T-cell (primary cell): ENCODE measurements at regions not wholly inside any gene's neighbourhood (a gene's known extent, or its start where the extent isn't known, plus 50 kb on each side); places are given as distances from the start of the nearest gene placed in this dataset.

Source experiments
- ATAC-seq, 4 experiments: fragments of 200-7000 bp in 3 of 4; fragments of 150-1000 bp in 1 of 4; cut with Tn5 transposase; replicated peaks in 1 of 4; 1 replicate in 3 of 4; 2 replicates in 1 of 4; pipeline ENCODE4 v1.10.0; 2021; ENCODE audit warnings: moderate library complexity in 3 of 4, mild to moderate bottlenecking in 2 of 4, moderate number of reproducible peaks in 1 of 4
- CTCF ChIA-PET, 2 donors: fragments of 300-600 bp; sonication (Branson Sonifier 250); formaldehyde crosslinking; loops; one replicate each; lab custom pipeline; 2022; ENCODE audit warnings: antibody characterized with exemption in 2 of 2; lab: Charles Lee
- POLR2A ChIA-PET, 2 donors: fragments of 300-600 bp; sonication (Branson Sonifier 250); formaldehyde crosslinking; loops; one replicate each; lab custom pipeline; 2022; ENCODE audit warnings: antibody characterized with exemption in 2 of 2; lab: Charles Lee
- DNase-seq, 35 experiments: peaks; one replicate each; pipeline versions ENCODE4 v3.0.0 to v3.0.0-alpha.2; 2013 to 2023
- H3K27ac ChIP-seq: one replicate; pipeline ENCODE4 v1.5.1; 2013; ENCODE audit warnings: low read length
- H3K27me3 ChIP-seq, 2 experiments: replicated peaks in 1 of 2; 1 replicate in 1 of 2; 2 replicates in 1 of 2; pipeline versions ENCODE4 v1.6.1 to v1.7.0; 2013; ENCODE audit warnings: low read length in 1 of 2, mixed read lengths in 1 of 2; ENCODE audit not compliant: control insufficient read depth in 2 of 2, insufficient read depth in 2 of 2; ENCODE audit errors: extremely low read depth in 1 of 2
- H3K36me3 ChIP-seq, 2 donors: 1 replicate in 1 of 2; 2 replicates in 1 of 2; pipeline versions ENCODE4 v1.6.1 to v1.7.0; 2013; ENCODE audit warnings: low read length in 1 of 2; ENCODE audit not compliant: control insufficient read depth in 2 of 2, insufficient read depth in 1 of 2; ENCODE audit errors: extremely low read depth in 1 of 2
- H3K4me1 ChIP-seq, 2 experiments: 1 replicate in 1 of 2; 2 replicates in 1 of 2; pipeline versions ENCODE4 v1.6.1 to v1.7.0; 2013; ENCODE audit warnings: low read length in 2 of 2, mixed read lengths in 1 of 2; ENCODE audit not compliant: insufficient read depth in 2 of 2, control insufficient read depth in 1 of 2; ENCODE audit errors: extremely low read depth in 1 of 2
- H3K4me3 ChIP-seq, 2 donors: 1 replicate in 1 of 2; 2 replicates in 1 of 2; pipeline versions ENCODE4 v1.5.1 to v1.7.0; 2013; ENCODE audit warnings: mild to moderate bottlenecking in 2 of 2, low read length in 1 of 2, moderate library complexity in 1 of 2; ENCODE audit not compliant: control insufficient read depth in 1 of 2; ENCODE audit errors: extremely low read depth in 1 of 2
- H3K9me3 ChIP-seq: 2 replicates; pipeline ENCODE4 v1.7.0; 2013
- H3K27ac Mint-ChIP-seq, 2 donors: one replicate each; pipeline ENCODE4 v1.8.0; 2020 to 2021; ENCODE audit warnings: mild to moderate bottlenecking in 2 of 2, mixed read lengths in 2 of 2
- H3K27me3 Mint-ChIP-seq, 2 donors: one replicate each; pipeline ENCODE4 v1.8.0; 2021 to 2022; ENCODE audit warnings: mixed read lengths in 2 of 2
- H3K36me3 Mint-ChIP-seq: one replicate; pipeline ENCODE4 v1.8.0; 2021; ENCODE audit warnings: mixed read lengths
- H3K4me1 Mint-ChIP-seq, 3 donors: one replicate each; pipeline ENCODE4 v1.8.0; 2020 to 2022; ENCODE audit warnings: mixed read lengths in 3 of 3, mild to moderate bottlenecking in 1 of 3
- H3K4me3 Mint-ChIP-seq, 3 donors: one replicate each; pipeline ENCODE4 v1.8.0; 2020 to 2022; ENCODE audit warnings: mild to moderate bottlenecking in 3 of 3, mixed read lengths in 3 of 3, moderate library complexity in 3 of 3
- H3K9me3 Mint-ChIP-seq, 3 donors: one replicate each; pipeline ENCODE4 v1.8.0; 2020 to 2022; ENCODE audit warnings: mixed read lengths in 3 of 3
- WGBS: methylation state at CpG from one replicate; pipeline ENCODE4 v1.1.5; 2013; ENCODE audit warnings: missing lambda C conversion rate; ENCODE audit not compliant: insufficient coverage; 5-methylcytosine and 5-hydroxymethylcytosine counted together

GRCh38 chr2:18977409-18977808 lies 381.0 kb downstream of the OSR1 start:
- ChIA-PET POLR2A (no interaction called here), CTCF (no interaction called here)
- Mint-ChIP-seq H3K36me3 (peaks cover 7% of the 10 kb centered on the region), H3K27me3 (no peaks in the 10 kb centered on the region), H3K27ac (no peak overlapping the region), H3K9me3 (peaks cover 0 to 7% (median 0%) of the 10 kb centered on the region in 3 donors), H3K4me3 (no peak overlapping the region), H3K4me1 (no peaks in the 10 kb centered on the region)
- WGBS, result 50% methylated on average over 1 of the region's 3 CpGs
- Histone ChIP-seq H3K27me3 (no peaks in the 10 kb centered on the region), H3K4me1 (no peaks in the 10 kb centered on the region), H3K27ac (no peak overlapping the region), H3K36me3 (no peaks in the 10 kb centered on the region), H3K4me3 (no peak overlapping the region), H3K9me3 (no peaks in the 10 kb centered on the region)
- no peak for DNase-seq
- no peak for ATAC-seq

GRCh38 chr2:18976168-18976961 lies 382.1 kb downstream of the OSR1 start:
- Histone ChIP-seq H3K4me3 (no peak overlapping the region), H3K27ac (no peak overlapping the region), H3K27me3 (no peaks in the 10 kb centered on the region), H3K4me1 (no peaks in the 10 kb centered on the region), H3K9me3 (no peaks in the 10 kb centered on the region), H3K36me3 (no peaks in the 10 kb centered on the region)
- Mint-ChIP-seq H3K4me1 (no peaks in the 10 kb centered on the region), H3K4me3 (no peak overlapping the region), H3K9me3 (peaks cover 0 to 7% (median 0%) of the 10 kb centered on the region in 3 donors), H3K27ac (no peak overlapping the region), H3K36me3 (peaks cover 7% of the 10 kb centered on the region), H3K27me3 (no peaks in the 10 kb centered on the region)
- no peak for ATAC-seq
- ChIA-PET POLR2A (interaction anchor here in 1 of 2 donors (0.6 kb wide), 1 partner anchor 87 kb away, joined by 3 read pairs; no protein-coding TSS in a partner anchor), CTCF (no interaction called here)
- no peak for DNase-seq
- WGBS, result 73% methylated on average over 4 of the region's 14 CpGs

DNA sequence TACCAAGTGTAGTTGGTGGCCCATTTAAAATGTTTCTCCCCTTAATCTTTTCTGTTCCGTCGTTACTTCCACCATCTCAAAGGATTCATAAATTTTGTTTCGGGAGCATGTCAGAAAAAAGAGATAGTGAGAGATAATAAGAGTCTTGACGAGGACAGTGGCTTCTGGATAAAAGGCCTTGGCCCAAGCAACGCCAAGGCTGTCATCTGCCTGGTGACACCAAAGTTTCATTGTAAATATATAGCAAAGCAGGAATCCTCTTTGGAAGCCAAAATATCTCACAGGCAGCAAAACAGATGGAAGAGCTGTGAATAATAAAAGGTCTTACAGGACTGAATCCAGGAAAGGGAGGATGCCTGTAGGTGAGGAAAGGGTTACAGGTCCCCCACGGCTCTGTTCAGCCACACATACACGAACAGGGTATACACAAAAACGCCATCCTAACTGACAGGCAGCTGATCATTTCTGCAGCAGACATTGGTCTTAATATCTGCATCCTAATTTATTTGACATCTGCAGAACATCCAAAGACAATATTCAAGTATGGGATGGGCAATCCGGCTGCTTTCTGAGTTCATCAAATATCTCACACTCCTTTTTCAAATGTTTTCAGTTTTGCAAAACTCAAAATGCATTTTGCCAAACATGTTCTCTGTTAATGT lies 382.8 kb downstream of the OSR1 start:
- Histone ChIP-seq H3K4me3 (no peak overlapping the region), H3K27me3 (no peaks in the 10 kb centered on the region), H3K9me3 (no peaks in the 10 kb centered on the region), H3K4me1 (no peaks in the 10 kb centered on the region), H3K27ac (no peak overlapping the region), H3K36me3 (no peaks in the 10 kb centered on the region)
- ChIA-PET CTCF (no interaction called here), POLR2A (interaction anchor here in 1 of 2 donors (0.6 kb wide), 1 partner anchor 88 kb away, joined by 3 read pairs; no protein-coding TSS in a partner anchor)
- Mint-ChIP-seq H3K36me3 (peaks cover 7% of the 10 kb centered on the region), H3K27ac (no peak overlapping the region), H3K9me3 (peaks cover 0 to 7% (median 0%) of the 10 kb centered on the region in 3 donors), H3K27me3 (no peaks in the 10 kb centered on the region), H3K4me1 (no peaks in the 10 kb centered on the region), H3K4me3 (no peak overlapping the region)
- DNase-seq, result no peak
- ATAC-seq, result no peak
- 57% methylated on average over 3 of the region's 9 CpGs for WGBS

- H3K27ac Mint-ChIP-seq, result no peak overlapping the region
- H3K27me3 ChIP-seq, result no peaks in the 10 kb centered on the region
- no peaks in the 10 kb centered on the region for H3K4me1 ChIP-seq
- no peaks in the 10 kb centered on the region for H3K27me3 Mint-ChIP-seq
- no peaks in the 10 kb centered on the region for H3K4me1 Mint-ChIP-seq
- no peak overlapping the region for H3K4me3 ChIP-seq
- H3K36me3 ChIP-seq, result no peaks in the 10 kb centered on the region
- peaks cover 0 to 12% (median 0%) of the 10 kb centered on the region in 3 donors for H3K9me3 Mint-ChIP-seq
- DNase-seq (no peak), ATAC-seq (no peak)
- no peaks in the 10 kb centered on the region for H3K9me3 ChIP-seq
- no peak overlapping the region for H3K4me3 Mint-ChIP-seq
- CTCF ChIA-PET, result no interaction called here
- POLR2A ChIA-PET, result no interaction called here
- H3K27ac ChIP-seq, result no peak overlapping the region
- H3K36me3 Mint-ChIP-seq, result peaks cover 7% of the 10 kb centered on the region
Measured at GRCh38 chr2:18971628-18972027, 382.3 kb upstream of the NT5C1B start.

DNA sequence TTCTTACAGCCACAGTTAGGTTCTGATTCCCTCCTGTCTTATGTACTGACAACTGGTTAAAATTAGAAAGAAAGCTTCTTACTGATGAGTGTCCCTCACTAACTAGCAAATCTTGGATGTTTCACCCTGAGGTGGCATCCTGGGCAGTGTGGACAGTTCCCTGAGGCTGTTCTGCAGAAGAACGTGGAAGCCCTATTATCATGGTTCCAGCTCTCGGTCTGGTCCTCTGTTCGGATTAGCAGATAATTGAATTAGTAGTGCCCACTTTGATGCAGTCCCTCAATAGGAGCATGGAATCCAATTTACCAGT lies 381.7 kb upstream of the NT5C1B start:
- Mint-ChIP-seq H3K27ac (no peak overlapping the region), H3K36me3 (peaks cover 3% of the 10 kb centered on the region), H3K4me1 (no peaks in the 10 kb centered on the region), H3K27me3 (no peaks in the 10 kb centered on the region), H3K4me3 (no peak overlapping the region), H3K9me3 (peaks cover 0 to 8% (median 0%) of the 10 kb centered on the region in 3 donors)
- Histone ChIP-seq H3K9me3 (no peaks in the 10 kb centered on the region), H3K4me3 (no peak overlapping the region), H3K27me3 (no peaks in the 10 kb centered on the region), H3K27ac (no peak overlapping the region), H3K4me1 (no peaks in the 10 kb centered on the region), H3K36me3 (no peaks in the 10 kb centered on the region)
- ChIA-PET POLR2A (no interaction called here), CTCF (no interaction called here)
- WGBS, result 70% methylated on average over 2 of the region's 3 CpGs
- DNase-seq, result no peak
- no peak for ATAC-seq

DNA sequence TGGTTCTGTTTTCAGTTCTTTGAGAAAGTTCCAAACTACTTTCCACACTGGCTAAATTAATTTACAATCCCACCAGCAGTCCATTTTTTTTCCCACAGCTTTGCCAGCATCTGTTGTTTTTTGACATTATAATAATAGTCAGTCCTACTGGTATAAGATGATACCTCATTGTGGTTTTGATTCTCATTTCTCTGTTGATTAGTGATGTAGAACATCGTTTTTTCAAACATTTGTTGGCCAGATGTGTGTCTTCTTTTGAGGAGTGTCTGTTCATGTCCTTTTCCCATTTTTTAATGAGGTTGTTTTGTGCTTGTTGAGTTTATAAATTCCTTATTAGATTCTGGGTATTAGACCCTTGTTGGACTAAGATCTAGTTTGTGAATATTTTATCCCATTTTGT lies 376.8 kb upstream of the NT5C1B start:
- WGBS, result no CpG with 5 or more reads among the region's 1 CpG
- Histone ChIP-seq H3K27ac (no peak overlapping the region), H3K4me1 (no peaks in the 10 kb centered on the region), H3K9me3 (no peaks in the 10 kb centered on the region), H3K27me3 (no peaks in the 10 kb centered on the region), H3K4me3 (no peak overlapping the region), H3K36me3 (no peaks in the 10 kb centered on the region)
- Mint-ChIP-seq H3K4me1 (no peaks in the 10 kb centered on the region), H3K27ac (no peak overlapping the region), H3K36me3 (no peaks in the 10 kb centered on the region), H3K27me3 (no peaks in the 10 kb centered on the region), H3K4me3 (no peak overlapping the region), H3K9me3 (peaks cover 0 to 5% (median 5%) of the 10 kb centered on the region in 3 donors)
- DNase-seq (no peak), ATAC-seq (no peak)
- CTCF ChIA-PET, result no interaction called here
- POLR2A ChIA-PET, result no interaction called here
